CD4-positive, alpha-beta memory T cell (primary cell): ENCODE measurements at regions not wholly inside any gene's neighbourhood (a gene's known extent, or its start where the extent isn't known, plus 50 kb on each side); places are given as distances from the start of the nearest gene placed in this dataset.
A peak's percentile ranks its signal among the peaks of the same experiment; 100 is the strongest.
"Not testable (repeated sequence)": the region's sequence is repeated elsewhere in the genome, so short reads cannot be mapped to it uniquely, and the experiment has no call there.

Source experiments
- CTCF ChIA-PET: fragments of 350-600 bp; sonication (Branson Sonifier 250); formaldehyde crosslinking; loops from one replicate; lab custom pipeline; 2021; ENCODE audit warnings: inconsistent platforms; ENCODE audit not compliant: partially characterized antibody; lab: Charles Lee
- POLR2A ChIA-PET: fragments of 350-600 bp; sonication (Branson Sonifier 250); formaldehyde crosslinking; loops from one replicate; lab custom pipeline; 2021; ENCODE audit not compliant: partially characterized antibody; lab: Charles Lee
- DNase-seq, 5 donors: peaks; one replicate each; pipeline versions ENCODE4 v3.0.0 to v3.0.0-alpha.2; 2020 to 2022; ENCODE audit warnings: mixed read lengths in 1 of 5
- H3K27ac ChIP-seq: one replicate; pipeline ENCODE4 v1.7.0; 2013; ENCODE audit warnings: low read depth, low read length
- H3K27me3 ChIP-seq: 2 replicates; pipeline ENCODE4 v1.7.0; 2013; ENCODE audit warnings: mild to moderate bottlenecking, low read length, moderate library complexity; ENCODE audit not compliant: insufficient read depth
- H3K36me3 ChIP-seq: 2 replicates; pipeline ENCODE4 v1.7.0; 2013; ENCODE audit warnings: mild to moderate bottlenecking, low read length, moderate library complexity; ENCODE audit not compliant: insufficient read depth
- H3K4me1 ChIP-seq: 2 replicates; pipeline ENCODE4 v1.7.0; 2013; ENCODE audit warnings: mild to moderate bottlenecking, low read length, moderate library complexity; ENCODE audit not compliant: insufficient read depth
- H3K4me3 ChIP-seq, 2 donors: one replicate each; pipeline ENCODE4 v1.7.0; 2013; ENCODE audit warnings: low read length in 2 of 2, mild to moderate bottlenecking in 1 of 2
- H3K9me3 ChIP-seq, 2 donors: one replicate each; pipeline ENCODE4 v1.7.0; 2013; ENCODE audit warnings: low read length in 2 of 2, control low read depth in 1 of 2; ENCODE audit not compliant: control insufficient read depth in 1 of 2
- H3K27ac Mint-ChIP-seq, 7 donors: one replicate each; pipeline ENCODE4 v1.8.0; 2020 to 2021; ENCODE audit warnings: mixed read lengths in 7 of 7, mild to moderate bottlenecking in 6 of 7, inconsistent platforms in 3 of 7, moderate library complexity in 3 of 7
- H3K27me3 Mint-ChIP-seq, 2 donors: one replicate each; pipeline ENCODE4 v1.8.0; 2020 to 2021; ENCODE audit warnings: mixed read lengths in 2 of 2
- H3K36me3 Mint-ChIP-seq, 2 donors: one replicate each; pipeline ENCODE4 v1.8.0; 2020 to 2021; ENCODE audit warnings: mixed read lengths in 2 of 2, inconsistent platforms in 1 of 2, mild to moderate bottlenecking in 1 of 2
- H3K4me1 Mint-ChIP-seq, 4 donors: one replicate each; pipeline ENCODE4 v1.8.0; 2020 to 2021; ENCODE audit warnings: mixed read lengths in 4 of 4, mild to moderate bottlenecking in 1 of 4
- H3K4me3 Mint-ChIP-seq, 8 donors: one replicate each; pipeline ENCODE4 v1.8.0; 2020 to 2021; ENCODE audit warnings: mixed read lengths in 8 of 8, mild to moderate bottlenecking in 7 of 8, moderate library complexity in 6 of 8, inconsistent platforms in 3 of 8
- H3K9me3 Mint-ChIP-seq, 8 donors: one replicate each; pipeline ENCODE4 v1.8.0; 2020 to 2021; ENCODE audit warnings: mixed read lengths in 8 of 8, mild to moderate bottlenecking in 5 of 8, inconsistent platforms in 3 of 8, moderate library complexity in 1 of 8
- intact Hi-C: fragments of 100-400 bp; cut with micrococcal nuclease; formaldehyde crosslinking; loops from one replicate; pipeline ENCODE4 v1.15.1; 2023

DNA sequence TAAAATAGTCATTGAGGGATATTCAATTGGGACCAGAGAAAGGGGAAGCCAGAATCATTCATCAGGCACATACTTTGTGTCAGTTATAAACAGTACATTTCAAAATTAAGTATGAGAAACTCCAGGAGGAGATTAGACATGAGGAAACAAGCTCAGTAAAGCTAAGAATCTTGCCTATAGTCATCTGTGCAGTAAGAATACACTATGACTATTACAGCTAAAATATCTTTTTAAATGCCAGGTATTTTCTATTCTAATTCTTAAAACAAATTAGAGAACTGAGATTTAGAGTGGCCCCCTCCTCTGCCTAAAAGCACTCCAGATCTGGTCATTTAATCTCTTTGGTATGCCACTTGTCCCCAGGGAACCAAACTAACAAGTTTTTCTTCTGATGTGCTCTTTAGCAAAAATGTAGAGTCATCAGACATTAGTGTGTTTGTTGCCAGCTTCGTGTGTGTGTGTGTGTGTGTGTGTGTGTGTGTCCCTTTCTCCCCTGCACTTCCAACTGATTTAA lies 541.1 kb downstream of the TTLL7 start:
- H3K4me1 Mint-ChIP-seq, POLR2A ChIA-PET, H3K4me3 ChIP-seq, CTCF ChIA-PET, H3K9me3 ChIP-seq, H3K36me3 ChIP-seq, H3K27ac Mint-ChIP-seq, H3K27me3 Mint-ChIP-seq, H3K4me3 Mint-ChIP-seq, H3K36me3 Mint-ChIP-seq, H3K4me1 ChIP-seq, H3K27ac ChIP-seq, intact Hi-C loops, DNase-seq, H3K9me3 Mint-ChIP-seq, H3K27me3 ChIP-seq: not testable (repeated sequence)

GRCh38 chr1:83457281-83457680 lies 541.7 kb downstream of the TTLL7 start:
- DNase-seq, H3K9me3 Mint-ChIP-seq, H3K4me1 Mint-ChIP-seq, intact Hi-C loops, H3K4me1 ChIP-seq, H3K27me3 ChIP-seq, H3K27me3 Mint-ChIP-seq, H3K36me3 ChIP-seq, POLR2A ChIA-PET, H3K27ac ChIP-seq, CTCF ChIA-PET, H3K27ac Mint-ChIP-seq, H3K4me3 Mint-ChIP-seq, H3K4me3 ChIP-seq, H3K9me3 ChIP-seq, H3K36me3 Mint-ChIP-seq: not testable (repeated sequence)

- H3K36me3 Mint-ChIP-seq, intact Hi-C loops, H3K4me3 ChIP-seq, H3K9me3 Mint-ChIP-seq, H3K9me3 ChIP-seq, DNase-seq, CTCF ChIA-PET, H3K4me1 Mint-ChIP-seq, H3K36me3 ChIP-seq, H3K27me3 ChIP-seq, H3K27ac ChIP-seq, POLR2A ChIA-PET, H3K4me1 ChIP-seq, H3K27ac Mint-ChIP-seq, H3K27me3 Mint-ChIP-seq: not testable (repeated sequence)
- peak overlapping the region in 6 of 8 donors; percentile 2 to 57 (median 43) for H3K4me3 Mint-ChIP-seq
Measured at GRCh38 chr1:83455753-83456152, 543.2 kb downstream of the TTLL7 start.

DNA sequence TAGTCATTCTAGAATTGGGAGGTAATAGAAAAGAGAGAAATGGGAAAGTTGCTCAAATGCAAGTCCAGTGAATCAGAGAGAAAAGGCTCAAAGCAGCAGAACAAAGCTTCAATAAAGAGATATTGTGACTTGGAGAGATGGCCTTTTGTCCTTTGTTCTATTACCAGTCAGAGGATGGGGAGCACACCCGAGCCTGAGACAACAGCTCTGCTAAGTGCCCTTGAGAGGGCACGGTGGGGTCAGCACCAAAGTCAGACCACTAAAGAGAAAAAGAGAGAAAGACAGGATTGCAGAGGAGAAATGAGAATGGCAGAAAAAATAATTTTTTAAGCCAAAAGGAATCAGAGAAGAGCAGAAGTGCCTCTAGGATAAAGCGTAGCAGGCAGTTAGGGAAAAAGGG lies 553.1 kb downstream of the TTLL7 start:
- intact Hi-C loops, H3K9me3 ChIP-seq, DNase-seq, CTCF ChIA-PET, H3K27ac ChIP-seq, H3K9me3 Mint-ChIP-seq, H3K4me3 ChIP-seq, H3K36me3 ChIP-seq, POLR2A ChIA-PET, H3K27me3 ChIP-seq, H3K4me1 Mint-ChIP-seq, H3K4me1 ChIP-seq, H3K4me3 Mint-ChIP-seq, H3K27me3 Mint-ChIP-seq, H3K36me3 Mint-ChIP-seq: not testable (repeated sequence)
- peak overlapping the region in 1 of 7 donors; percentile 24 for H3K27ac Mint-ChIP-seq

DNA sequence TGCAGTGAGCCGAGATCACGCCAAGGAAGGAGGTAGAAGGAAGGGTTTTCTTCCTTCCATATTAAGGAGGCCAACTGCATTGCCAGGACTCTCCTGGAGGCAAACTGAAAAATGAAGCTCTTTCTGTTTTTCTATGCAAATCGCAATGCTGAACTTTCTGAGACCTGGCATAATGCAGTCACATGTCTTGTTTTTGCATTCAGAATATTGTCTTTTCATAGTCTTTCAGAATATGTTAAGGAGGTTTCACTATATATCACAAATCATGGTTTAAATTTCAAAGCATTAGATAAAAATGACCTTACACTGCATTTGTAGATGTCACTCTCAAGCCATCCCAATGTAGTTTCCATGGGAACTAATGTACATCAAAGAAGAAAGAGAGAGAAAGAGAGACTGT lies 556.5 kb downstream of the TTLL7 start:
- H3K27ac Mint-ChIP-seq, intact Hi-C loops: not testable (repeated sequence)

DNA sequence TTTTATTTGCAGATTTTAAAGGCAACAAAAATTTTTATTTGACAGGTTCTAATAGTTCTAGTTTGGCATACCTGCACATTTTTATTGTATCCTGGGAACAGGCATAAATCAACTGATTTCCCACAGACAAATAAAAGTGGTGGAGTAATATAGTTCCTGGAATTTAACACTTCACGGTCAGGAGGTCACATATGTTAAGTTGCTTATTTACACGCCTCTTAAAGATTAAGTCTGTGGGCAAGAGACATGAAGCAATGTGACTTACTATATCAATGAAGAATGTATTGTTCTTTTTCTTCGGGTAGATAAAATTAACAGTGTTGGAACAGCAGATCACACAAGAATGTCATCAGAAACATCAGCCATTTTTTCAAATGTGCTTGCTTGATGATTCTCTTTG lies 558.3 kb downstream of the TTLL7 start:
- DNase-seq, H3K4me1 ChIP-seq, H3K36me3 ChIP-seq, H3K4me1 Mint-ChIP-seq, H3K36me3 Mint-ChIP-seq, H3K4me3 Mint-ChIP-seq, H3K27ac Mint-ChIP-seq, H3K4me3 ChIP-seq, intact Hi-C loops, POLR2A ChIA-PET, H3K9me3 ChIP-seq, H3K27me3 Mint-ChIP-seq, CTCF ChIA-PET, H3K27ac ChIP-seq, H3K27me3 ChIP-seq, H3K9me3 Mint-ChIP-seq: not testable (repeated sequence)

More for the DNA sequence above, 556.5 kb downstream of the TTLL7 start:
- CTCF ChIA-PET, H3K27ac ChIP-seq, H3K4me1 ChIP-seq, H3K4me1 Mint-ChIP-seq, H3K27me3 Mint-ChIP-seq, H3K9me3 Mint-ChIP-seq, H3K4me3 ChIP-seq, H3K36me3 Mint-ChIP-seq, H3K4me3 Mint-ChIP-seq, POLR2A ChIA-PET, H3K27me3 ChIP-seq, H3K9me3 ChIP-seq, DNase-seq, H3K36me3 ChIP-seq: not testable (repeated sequence)

GRCh38 chr1:83440021-83440420 lies 558.9 kb downstream of the TTLL7 start:
- POLR2A ChIA-PET, H3K27me3 Mint-ChIP-seq, CTCF ChIA-PET: not testable (repeated sequence)

GRCh38 chr1:83438316-83438715 lies 560.6 kb downstream of the TTLL7 start:
- POLR2A ChIA-PET, H3K4me1 Mint-ChIP-seq, H3K4me1 ChIP-seq, intact Hi-C loops, H3K4me3 ChIP-seq, H3K9me3 ChIP-seq, H3K27me3 Mint-ChIP-seq, CTCF ChIA-PET, H3K36me3 Mint-ChIP-seq, H3K27ac Mint-ChIP-seq, DNase-seq, H3K36me3 ChIP-seq, H3K4me3 Mint-ChIP-seq, H3K27me3 ChIP-seq, H3K27ac ChIP-seq, H3K9me3 Mint-ChIP-seq: not testable (repeated sequence)

More at GRCh38 chr1:83440021-83440420, 558.9 kb downstream of the TTLL7 start:
- H3K27ac Mint-ChIP-seq, H3K36me3 ChIP-seq, H3K27ac ChIP-seq, H3K9me3 Mint-ChIP-seq, H3K4me1 ChIP-seq, H3K9me3 ChIP-seq, H3K27me3 ChIP-seq, intact Hi-C loops, DNase-seq, H3K36me3 Mint-ChIP-seq, H3K4me1 Mint-ChIP-seq, H3K4me3 Mint-ChIP-seq, H3K4me3 ChIP-seq: not testable (repeated sequence)
